Spleen (tissue), 7 donors: ENCODE measurements at regions not wholly inside any gene's neighbourhood (a gene's known extent, or its start where the extent isn't known, plus 50 kb on each side); places are given as distances from the start of the nearest gene placed in this dataset.
A peak's percentile ranks its signal among the peaks of the same experiment; 100 is the strongest.

Experiments used
- POLR2A ChIP-seq, 3 donors: fragments of 450-650 bp; IDR thresholded peaks; one replicate each; pipeline ENCODE4 v1.5.1; 2017; ENCODE audit warnings: antibody characterized with exemption in 3 of 3, mild to moderate bottlenecking in 1 of 3
- POLR2AphosphoS5 ChIP-seq, 3 donors: sonication (generic); formaldehyde crosslinking; IDR thresholded peaks; one replicate each; pipeline ENCODE4 v1.5.1; 2017; ENCODE audit warnings: antibody characterized with exemption in 3 of 3
- TF ChIP-seq, protein P1 (sequence below), 11 experiments: fragments of 200-600 bp in 7 of 11; fragments of 450-650 bp in 4 of 11; sonication (generic) in 4 of 11; IDR thresholded peaks in 8 of 11; conservative IDR thresholded peaks in 3 of 11; 1 replicate in 7 of 11; 2 replicates in 4 of 11; pipeline versions ENCODE4 v1.4.0 to v1.8.0; 2016 to 2021; ENCODE audit warnings: antibody characterized with exemption in 11 of 11, inconsistent platforms in 4 of 11, mild to moderate bottlenecking in 1 of 11
- donor health status: DM: no; HTN: no; CAD: no; lungs with moderate emphysema.
- donor health status: DM: no; HTN: no; CAD: no.
- donor health status: DM: no; HTN: no; CAD: no.

DNA sequence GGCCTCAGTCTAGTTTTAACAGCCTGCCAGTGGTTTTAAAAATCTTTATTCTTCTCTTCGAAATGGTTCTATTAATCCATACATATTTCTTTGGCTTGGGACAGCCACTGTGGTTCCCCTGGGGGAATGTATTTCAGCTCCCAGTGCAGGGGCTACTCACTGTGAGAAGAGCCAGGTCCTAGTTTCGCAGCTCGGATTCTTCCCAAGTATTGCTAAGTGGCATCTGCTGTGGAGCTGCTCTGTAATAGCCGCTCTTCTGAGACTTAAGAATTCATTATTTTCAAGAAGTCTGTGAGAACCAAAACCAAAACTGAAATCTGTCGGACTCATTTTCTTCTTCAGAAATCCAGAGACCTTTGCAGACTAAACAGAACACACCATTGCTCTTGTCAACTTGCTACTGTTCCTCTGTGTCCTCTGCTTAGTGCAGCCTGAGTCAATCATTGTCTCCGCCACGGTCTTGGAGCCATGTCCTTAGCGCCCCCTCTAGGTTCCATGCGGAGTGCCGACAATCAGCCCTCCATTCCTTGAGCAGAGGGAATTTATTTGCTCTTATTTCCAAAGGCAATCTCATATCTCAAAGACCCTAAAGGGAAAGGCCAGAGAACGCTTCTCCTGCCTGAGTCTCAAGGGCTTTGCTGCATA is 478.2 kb downstream of the SPATA31D1 start:
- TF ChIP-seq, protein P1, sequence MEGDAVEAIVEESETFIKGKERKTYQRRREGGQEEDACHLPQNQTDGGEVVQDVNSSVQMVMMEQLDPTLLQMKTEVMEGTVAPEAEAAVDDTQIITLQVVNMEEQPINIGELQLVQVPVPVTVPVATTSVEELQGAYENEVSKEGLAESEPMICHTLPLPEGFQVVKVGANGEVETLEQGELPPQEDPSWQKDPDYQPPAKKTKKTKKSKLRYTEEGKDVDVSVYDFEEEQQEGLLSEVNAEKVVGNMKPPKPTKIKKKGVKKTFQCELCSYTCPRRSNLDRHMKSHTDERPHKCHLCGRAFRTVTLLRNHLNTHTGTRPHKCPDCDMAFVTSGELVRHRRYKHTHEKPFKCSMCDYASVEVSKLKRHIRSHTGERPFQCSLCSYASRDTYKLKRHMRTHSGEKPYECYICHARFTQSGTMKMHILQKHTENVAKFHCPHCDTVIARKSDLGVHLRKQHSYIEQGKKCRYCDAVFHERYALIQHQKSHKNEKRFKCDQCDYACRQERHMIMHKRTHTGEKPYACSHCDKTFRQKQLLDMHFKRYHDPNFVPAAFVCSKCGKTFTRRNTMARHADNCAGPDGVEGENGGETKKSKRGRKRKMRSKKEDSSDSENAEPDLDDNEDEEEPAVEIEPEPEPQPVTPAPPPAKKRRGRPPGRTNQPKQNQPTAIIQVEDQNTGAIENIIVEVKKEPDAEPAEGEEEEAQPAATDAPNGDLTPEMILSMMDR (IDR thresholded peaks at IDR 0.05 in 8 of 11, conservative IDR thresholded peaks at IDR 0.05 in 3 of 11) = peak in 2 of 11 experiments; percentile 13 to 16
- TF ChIP-seq POLR2A (IDR thresholded peaks at IDR 0.05) = no peak
- TF ChIP-seq POLR2AphosphoS5 (IDR thresholded peaks at IDR 0.05) = no peak
